T47D (cell line): ENCODE measurements at regions not wholly inside any gene's neighbourhood (a gene's known extent, or its start where the extent isn't known, plus 50 kb on each side); places are given as distances from the start of the nearest gene placed in this dataset.

Source experiments
- DNase-seq, 2 experiments: peaks; one replicate each; pipeline versions ENCODE4 v3.0.0 to v3.0.0-alpha.2; 2011 to 2012; ENCODE audit warnings: low read depth in 1 of 2, low spot score in 1 of 2
- JUND ChIP-seq: IDR thresholded peaks from 2 replicates; pipeline ENCODE4 v1.6.1; 2012; ENCODE audit warnings: low read depth
- in situ Hi-C: cut with HindIII; loops from 2 replicates; pipeline ENCODE4 v1.10.0; 2016; ENCODE audit warnings: low sequenced_read_pairs, low pct_unique_long_range_greater_than_20kb

GRCh38 chr10:123464430-123465323 is 201.5 kb upstream of the GPR26 start:
- no peak for DNase-seq
- in situ Hi-C loops = no loop called here
- no peak for TF ChIP-seq JUND

- in situ Hi-C loops = no loop called here
- TF ChIP-seq JUND = no peak
- DNase-seq = no peak
Observed at GRCh38 chr10:123470336-123470921, 195.7 kb upstream of the GPR26 start.

- DNase-seq = no peak
- in situ Hi-C loops = no loop called here
- no peak for TF ChIP-seq JUND
Observed at GRCh38 chr10:123471811-123472210, 194.3 kb upstream of the GPR26 start.

GRCh38 chr10:123472606-123473005 is 193.5 kb upstream of the GPR26 start:
- DNase-seq = peak in 1 of 2 experiments; percentile 2
- no peak for TF ChIP-seq JUND

GRCh38 chr10:123474700-123475099 is 191.5 kb upstream of the GPR26 start:
- TF ChIP-seq JUND = no peak
- in situ Hi-C loops = no loop called here
- no peak for DNase-seq

More at GRCh38 chr10:123472606-123473005, 193.5 kb upstream of the GPR26 start:
- in situ Hi-C loops = no loop called here

GRCh38 chr10:123475466-123475865 is 190.7 kb upstream of the GPR26 start:
- TF ChIP-seq JUND = no peak
- DNase-seq = no peak
- in situ Hi-C loops = no loop called here

GRCh38 chr10:123478116-123478515 is 188.0 kb upstream of the GPR26 start:
- no peak for TF ChIP-seq JUND
- DNase-seq = no peak
- in situ Hi-C loops = no loop called here

- no peak for DNase-seq
- TF ChIP-seq JUND = no peak
- in situ Hi-C loops = no loop called here
Observed at GRCh38 chr10:123479640-123480039, 186.5 kb upstream of the GPR26 start.

GRCh38 chr10:123480344-123480743 is 185.8 kb upstream of the GPR26 start:
- in situ Hi-C loops = no loop called here
- no peak for DNase-seq
- no peak for TF ChIP-seq JUND

- DNase-seq = no peak
- in situ Hi-C loops = no loop called here
- TF ChIP-seq JUND = no peak
Observed at GRCh38 chr10:123480845-123481244, 185.3 kb upstream of the GPR26 start.

- DNase-seq = no peak
- TF ChIP-seq JUND = no peak
- in situ Hi-C loops = no loop called here
Observed at GRCh38 chr10:123484722-123485121, 181.4 kb upstream of the GPR26 start.

- no peak for DNase-seq
- in situ Hi-C loops = no loop called here
- no peak for TF ChIP-seq JUND
Observed at GRCh38 chr10:123485341-123485960, 180.7 kb upstream of the GPR26 start.

- TF ChIP-seq JUND = no peak
- DNase-seq = no peak
Observed at GRCh38 chr10:123488436-123488835, 177.7 kb upstream of the GPR26 start.

GRCh38 chr10:123491364-123491763 is 174.8 kb upstream of the GPR26 start:
- no peak for DNase-seq
- TF ChIP-seq JUND = no peak

More at GRCh38 chr10:123488436-123488835, 177.7 kb upstream of the GPR26 start:
- in situ Hi-C loops = no loop called here

More at GRCh38 chr10:123491364-123491763, 174.8 kb upstream of the GPR26 start:
- in situ Hi-C loops = no loop called here
